GM20000 (cell line): ENCODE measurements at regions not wholly inside any gene's neighbourhood (a gene's known extent, or its start where the extent isn't known, plus 50 kb on each side); places are given as distances from the start of the nearest gene placed in this dataset.

Source experiments
- DNase-seq: peaks from one replicate; pipeline ENCODE4 v3.0.0; 2012; ENCODE audit warnings: low spot score
- TF ChIP-seq, protein P1 (sequence below): IDR thresholded peaks from 2 replicates; pipeline ENCODE4 v1.5.1; 2012; ENCODE audit warnings: mild to moderate bottlenecking, control low read depth; ENCODE audit errors: extremely low read depth, missing control alignments

DNA sequence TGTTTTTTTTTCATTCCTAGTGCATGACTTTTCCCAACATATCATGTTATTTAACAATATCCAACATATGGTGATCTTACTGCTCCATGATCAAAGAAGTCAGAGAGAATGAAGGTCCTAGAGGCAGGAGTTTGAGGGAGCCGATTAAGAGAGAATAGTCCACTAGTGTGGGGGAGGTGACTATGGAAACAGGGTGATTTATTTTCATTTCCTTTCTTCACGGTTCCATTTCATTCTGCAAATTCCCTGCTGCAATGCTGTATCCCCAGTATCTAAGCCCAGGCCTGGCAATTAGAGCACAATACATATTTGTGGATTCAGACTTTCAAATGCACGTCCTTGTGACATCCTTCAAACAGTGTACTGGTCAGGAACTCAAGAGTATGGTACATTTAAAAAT lies 91.4 kb downstream of the CD83 start:
- TF ChIP-seq, protein P1, sequence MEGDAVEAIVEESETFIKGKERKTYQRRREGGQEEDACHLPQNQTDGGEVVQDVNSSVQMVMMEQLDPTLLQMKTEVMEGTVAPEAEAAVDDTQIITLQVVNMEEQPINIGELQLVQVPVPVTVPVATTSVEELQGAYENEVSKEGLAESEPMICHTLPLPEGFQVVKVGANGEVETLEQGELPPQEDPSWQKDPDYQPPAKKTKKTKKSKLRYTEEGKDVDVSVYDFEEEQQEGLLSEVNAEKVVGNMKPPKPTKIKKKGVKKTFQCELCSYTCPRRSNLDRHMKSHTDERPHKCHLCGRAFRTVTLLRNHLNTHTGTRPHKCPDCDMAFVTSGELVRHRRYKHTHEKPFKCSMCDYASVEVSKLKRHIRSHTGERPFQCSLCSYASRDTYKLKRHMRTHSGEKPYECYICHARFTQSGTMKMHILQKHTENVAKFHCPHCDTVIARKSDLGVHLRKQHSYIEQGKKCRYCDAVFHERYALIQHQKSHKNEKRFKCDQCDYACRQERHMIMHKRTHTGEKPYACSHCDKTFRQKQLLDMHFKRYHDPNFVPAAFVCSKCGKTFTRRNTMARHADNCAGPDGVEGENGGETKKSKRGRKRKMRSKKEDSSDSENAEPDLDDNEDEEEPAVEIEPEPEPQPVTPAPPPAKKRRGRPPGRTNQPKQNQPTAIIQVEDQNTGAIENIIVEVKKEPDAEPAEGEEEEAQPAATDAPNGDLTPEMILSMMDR = no peak
- DNase-seq = no peak

GRCh38 chr6:14210077-14210476 lies 92.5 kb downstream of the CD83 start:
- DNase-seq = no peak
- TF ChIP-seq, protein P1 = no peak

GRCh38 chr6:14210663-14211561 lies 93.3 kb downstream of the CD83 start:
- TF ChIP-seq, protein P1 = peak; percentile 79

GRCh38 chr6:14211562-14211942 lies 94.0 kb downstream of the CD83 start:
- TF ChIP-seq, protein P1 = no peak
- DNase-seq = peak; percentile 50

More at GRCh38 chr6:14210663-14211561, 93.3 kb downstream of the CD83 start:
- DNase-seq = peak; percentile 99

DNA sequence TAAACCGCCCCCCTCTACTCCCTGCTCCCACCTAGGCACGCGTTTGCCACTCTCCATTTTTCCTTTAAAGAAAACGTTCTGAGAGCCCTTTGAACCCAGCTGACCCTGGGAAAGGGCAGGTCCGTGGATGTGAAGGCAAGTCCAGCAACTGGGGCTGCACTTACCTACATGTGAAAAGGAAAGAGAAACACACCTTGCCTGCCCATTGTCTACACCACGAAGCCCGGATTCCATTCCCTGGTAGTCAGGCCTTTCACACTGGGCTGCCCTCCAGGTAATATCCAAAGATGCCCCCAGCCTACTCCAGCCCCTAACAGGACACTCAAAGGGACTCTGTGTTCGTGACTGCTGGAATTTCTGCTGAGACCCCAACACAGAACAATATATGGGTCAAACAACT lies 94.4 kb downstream of the CD83 start:
- no peak for DNase-seq
- TF ChIP-seq, protein P1 = no peak

DNA sequence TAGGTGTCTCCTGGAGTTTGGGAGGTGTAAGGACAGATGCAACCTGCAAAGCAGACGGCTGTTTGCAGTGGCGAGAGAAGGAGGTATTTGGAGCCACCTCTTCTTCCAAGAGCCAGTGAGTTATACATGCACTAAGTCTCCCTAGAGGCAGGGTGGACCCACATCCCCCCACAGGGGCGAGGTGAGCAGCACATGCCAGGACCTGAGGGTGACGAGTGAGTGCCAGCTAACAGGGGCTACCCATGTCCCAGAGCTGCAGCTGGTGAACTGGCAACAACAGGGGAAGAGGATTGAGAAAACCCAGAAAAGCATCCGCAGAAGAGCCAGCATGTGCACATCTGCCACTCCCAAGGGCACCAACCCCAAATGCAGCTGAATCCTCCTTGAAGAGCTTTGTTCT lies 95.1 kb downstream of the CD83 start:
- TF ChIP-seq, protein P1 = no peak
- no peak for DNase-seq

DNA sequence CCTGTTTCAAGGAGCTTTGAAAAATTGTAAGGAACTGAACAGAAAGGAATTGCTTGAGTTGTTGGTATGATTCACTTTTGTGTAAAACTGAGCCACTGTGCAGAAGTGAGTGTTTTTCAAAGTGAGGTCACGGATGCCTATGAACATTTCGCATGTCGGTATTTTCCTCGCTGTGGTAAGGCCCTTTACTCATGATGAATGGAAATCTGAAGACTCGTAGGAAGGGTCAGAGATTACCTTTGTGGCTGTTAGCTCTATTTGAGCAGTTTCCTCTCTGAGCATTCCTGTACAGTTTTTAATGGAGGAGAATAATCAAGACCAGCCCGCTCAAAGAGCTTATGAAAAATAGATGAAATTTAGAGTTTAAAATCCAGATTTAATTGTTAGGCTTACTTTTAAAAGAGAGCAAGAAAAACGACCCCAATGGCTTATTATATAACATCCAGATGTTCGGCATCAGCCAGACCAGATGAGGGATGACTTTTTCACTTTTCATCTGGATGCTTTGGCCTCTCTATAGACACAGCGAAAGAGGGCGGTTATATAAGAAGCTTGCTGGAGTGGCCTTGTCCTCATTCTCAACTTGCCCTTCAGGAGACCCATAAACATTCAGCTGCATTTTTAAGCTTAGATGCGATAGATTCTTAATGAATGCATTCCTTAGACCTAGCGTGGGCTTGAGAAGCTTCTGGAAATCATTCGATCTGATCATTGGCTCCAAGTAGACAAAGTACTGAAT lies 99.5 kb downstream of the CD83 start:
- no peak for DNase-seq

More for the DNA sequence above, 99.5 kb downstream of the CD83 start:
- TF ChIP-seq, protein P1 = no peak
